ENCODE measurements at regions not wholly inside any gene's neighbourhood (a gene's known extent, or its start where the extent isn't known, plus 50 kb on each side); places are given as distances from the start of the nearest gene placed in this dataset.

DNA sequence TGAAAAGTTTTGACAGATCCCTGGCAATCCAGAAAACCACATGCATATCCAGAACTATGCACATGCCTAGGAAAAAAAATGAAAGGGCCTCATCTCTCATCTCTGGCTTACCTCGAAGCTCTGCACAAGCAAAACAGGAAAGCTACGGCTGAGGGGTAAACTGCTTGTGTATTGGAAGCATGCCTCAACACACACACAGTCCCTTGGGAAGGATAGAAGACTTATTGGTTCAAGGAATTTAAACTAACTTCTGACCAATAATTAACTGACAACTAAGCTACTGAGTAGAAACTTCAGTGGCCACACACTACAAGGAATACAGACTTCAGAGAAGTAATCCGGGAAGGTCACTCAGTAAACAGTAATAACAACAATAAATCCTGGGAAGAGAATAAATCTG, 59.9 kb upstream of the POMGNT2 start:
- no peak overlapping the region for H3K4me3 ChIP-seq (ENCODE audit: low read depth, low read length)
- H3K27me3 Mint-ChIP-seq (ENCODE audit: insufficient read depth, unreplicated experiment): peaks cover 4% of the 10 kb centered on the region
- H3K4me1 Mint-ChIP-seq (ENCODE audit: low read depth, unreplicated experiment): no peaks in the 10 kb centered on the region
- ChIA-PET CTCF (interaction anchor here (0.7 kb wide), 1 partner anchor 204 kb away, joined by 3 read pairs; no protein-coding TSS in a partner anchor), POLR2A (no interaction called here)
- DNase-seq: no peak
- TF ChIP-seq, protein P1, sequence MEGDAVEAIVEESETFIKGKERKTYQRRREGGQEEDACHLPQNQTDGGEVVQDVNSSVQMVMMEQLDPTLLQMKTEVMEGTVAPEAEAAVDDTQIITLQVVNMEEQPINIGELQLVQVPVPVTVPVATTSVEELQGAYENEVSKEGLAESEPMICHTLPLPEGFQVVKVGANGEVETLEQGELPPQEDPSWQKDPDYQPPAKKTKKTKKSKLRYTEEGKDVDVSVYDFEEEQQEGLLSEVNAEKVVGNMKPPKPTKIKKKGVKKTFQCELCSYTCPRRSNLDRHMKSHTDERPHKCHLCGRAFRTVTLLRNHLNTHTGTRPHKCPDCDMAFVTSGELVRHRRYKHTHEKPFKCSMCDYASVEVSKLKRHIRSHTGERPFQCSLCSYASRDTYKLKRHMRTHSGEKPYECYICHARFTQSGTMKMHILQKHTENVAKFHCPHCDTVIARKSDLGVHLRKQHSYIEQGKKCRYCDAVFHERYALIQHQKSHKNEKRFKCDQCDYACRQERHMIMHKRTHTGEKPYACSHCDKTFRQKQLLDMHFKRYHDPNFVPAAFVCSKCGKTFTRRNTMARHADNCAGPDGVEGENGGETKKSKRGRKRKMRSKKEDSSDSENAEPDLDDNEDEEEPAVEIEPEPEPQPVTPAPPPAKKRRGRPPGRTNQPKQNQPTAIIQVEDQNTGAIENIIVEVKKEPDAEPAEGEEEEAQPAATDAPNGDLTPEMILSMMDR (IDR thresholded peaks at IDR 0.05; ENCODE audit: insufficient read depth in 1 of 2, low read depth in 1 of 2, low read length in 1 of 2, severe bottlenecking in 1 of 2, unreplicated experiment in 1 of 2): no peak
- H3K36me3 ChIP-seq (ENCODE audit: control insufficient read depth, insufficient read depth, low read length): no peaks in the 10 kb centered on the region
- H3K9me3 ChIP-seq: 0 out of 2 replicates have a peak, but pooled peaks cover 4% of the 10 kb centered on the region
- no peak overlapping the region for H3K27ac Mint-ChIP-seq (ENCODE audit: unreplicated experiment)
- H3K36me3 Mint-ChIP-seq (ENCODE audit: insufficient read depth, unreplicated experiment): no peaks in the 10 kb centered on the region
- no peaks in the 10 kb centered on the region for H3K4me1 ChIP-seq
- intact Hi-C loops (cut with micrococcal nuclease; ENCODE audit: unreplicated experiment): no loop called here
- BruUV-seq (replicated peaks): no TSS peak
- H3K9me3 Mint-ChIP-seq (ENCODE audit: unreplicated experiment): peaks cover 9% of the 10 kb centered on the region
- no peaks in the 10 kb centered on the region for H3K27me3 ChIP-seq (replicated peaks; ENCODE audit: control insufficient read depth, insufficient read depth, low read length)
- H3K4me3 Mint-ChIP-seq (ENCODE audit: unreplicated experiment): no peak overlapping the region

DNA sequence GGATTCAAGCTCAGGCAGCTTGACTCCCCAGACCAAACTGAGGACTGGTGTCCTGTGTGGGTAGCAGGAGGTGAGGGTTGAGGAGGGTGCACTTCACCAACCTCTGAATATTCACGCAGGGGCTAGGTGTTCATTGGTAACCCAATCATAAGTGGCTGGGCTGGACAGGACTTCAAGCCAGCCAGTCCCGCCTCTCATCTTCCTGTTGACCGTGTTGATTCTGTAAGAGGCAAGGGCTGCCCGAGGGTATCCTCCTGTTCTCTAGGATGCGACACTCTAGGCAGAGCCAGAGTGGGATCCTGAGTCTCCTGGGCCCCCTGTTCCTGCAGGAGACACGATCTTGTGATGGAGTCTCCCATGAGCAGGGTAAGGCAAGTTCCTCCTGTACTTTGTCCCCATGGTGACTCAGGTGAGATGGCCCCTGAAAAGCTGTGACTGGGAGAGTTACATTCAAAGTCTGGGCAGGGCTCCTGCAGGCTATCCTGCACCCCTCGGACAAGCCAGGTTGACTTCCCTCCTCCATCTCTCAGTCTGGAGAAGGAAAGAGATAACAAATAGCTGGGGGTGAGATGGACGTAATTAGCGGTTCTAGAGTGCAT, 58.1 kb upstream of the POMGNT2 start:
- Mint-ChIP-seq H3K9me3 (ENCODE audit: unreplicated experiment) (peaks cover 9% of the 10 kb centered on the region), H3K36me3 (ENCODE audit: insufficient read depth, unreplicated experiment) (no peaks in the 10 kb centered on the region), H3K4me1 (ENCODE audit: low read depth, unreplicated experiment) (no peaks in the 10 kb centered on the region), H3K27ac (ENCODE audit: unreplicated experiment) (no peak overlapping the region), H3K27me3 (ENCODE audit: insufficient read depth, unreplicated experiment) (no peaks in the 10 kb centered on the region), H3K4me3 (ENCODE audit: unreplicated experiment) (no peak overlapping the region)
- H3K9me3 ChIP-seq: 0 out of 2 replicates have a peak, but pooled peaks cover 4% of the 10 kb centered on the region
- no peak overlapping the region for H3K4me3 ChIP-seq (ENCODE audit: low read depth, low read length)
- H3K27me3 ChIP-seq (replicated peaks; ENCODE audit: control insufficient read depth, insufficient read depth, low read length): no peaks in the 10 kb centered on the region
- no TSS peak for BruUV-seq (replicated peaks)
- no peaks in the 10 kb centered on the region for H3K36me3 ChIP-seq (ENCODE audit: control insufficient read depth, insufficient read depth, low read length)
- TF ChIP-seq, protein P1 (IDR thresholded peaks at IDR 0.05; ENCODE audit: insufficient read depth in 1 of 2, low read depth in 1 of 2, low read length in 1 of 2, severe bottlenecking in 1 of 2, unreplicated experiment in 1 of 2): no peak
- DNase-seq: no peak
- intact Hi-C loops (cut with micrococcal nuclease; ENCODE audit: unreplicated experiment): loop anchor here (2.0 kb wide), 1 partner anchor 341 kb away; no protein-coding TSS in a partner anchor
- CTCF ChIA-PET: no interaction called here
- H3K4me1 ChIP-seq: no peaks in the 10 kb centered on the region
- POLR2A ChIA-PET: no interaction called here

DNA sequence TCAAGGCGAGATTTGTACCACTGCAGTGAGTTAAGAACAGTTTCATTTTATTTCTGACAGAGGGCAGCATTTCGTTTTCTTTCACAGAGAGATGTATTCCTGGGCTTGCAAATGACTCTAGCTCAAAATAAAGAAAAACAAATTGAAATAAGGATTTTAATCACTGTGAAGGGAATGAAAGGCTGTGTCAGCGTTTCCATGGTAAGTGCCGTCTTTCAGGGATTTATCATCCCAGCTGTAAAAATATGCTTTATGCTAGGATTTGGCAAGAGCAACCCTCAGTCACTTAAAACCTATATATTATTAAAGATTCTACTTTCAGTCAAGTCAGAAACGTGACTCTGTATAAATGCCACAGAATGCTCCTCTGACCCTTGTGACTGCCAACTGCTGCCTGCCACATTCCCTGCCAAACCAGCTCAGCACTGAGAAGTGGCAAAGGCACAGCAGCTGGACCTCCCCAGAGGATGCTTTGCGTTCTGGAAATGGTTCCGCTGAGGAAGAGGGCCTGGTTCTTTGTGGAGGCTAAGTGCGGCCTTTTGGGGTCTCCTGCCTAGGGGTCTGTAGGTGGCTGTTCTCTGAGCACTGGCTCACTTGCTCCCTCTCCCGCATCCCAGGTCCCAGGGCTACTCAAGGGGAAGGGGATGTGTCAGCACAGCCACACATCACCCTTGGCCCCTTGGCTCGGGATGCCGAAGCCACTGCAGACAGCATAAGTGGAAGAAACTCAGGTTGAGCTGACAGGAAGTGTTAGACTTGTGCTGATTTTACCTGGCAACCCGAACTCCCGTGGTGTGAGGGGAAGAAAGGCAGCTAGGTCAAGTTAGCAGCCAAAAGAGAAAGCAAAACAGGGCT, 56.6 kb upstream of the POMGNT2 start:
- intact Hi-C loops (cut with micrococcal nuclease; ENCODE audit: unreplicated experiment): loop anchor here (1.0 to 2.0 kb wide), 2 partner anchors 216 to 342 kb away; no protein-coding TSS in a partner anchor
- Mint-ChIP-seq H3K36me3 (ENCODE audit: insufficient read depth, unreplicated experiment) (no peaks in the 10 kb centered on the region), H3K4me3 (ENCODE audit: unreplicated experiment) (no peak overlapping the region), H3K27me3 (ENCODE audit: insufficient read depth, unreplicated experiment) (peaks cover 3% of the 10 kb centered on the region), H3K4me1 (ENCODE audit: low read depth, unreplicated experiment) (no peaks in the 10 kb centered on the region), H3K27ac (ENCODE audit: unreplicated experiment) (no peak overlapping the region), H3K9me3 (ENCODE audit: unreplicated experiment) (peaks cover 9% of the 10 kb centered on the region)
- Histone ChIP-seq H3K36me3 (ENCODE audit: control insufficient read depth, insufficient read depth, low read length) (no peaks in the 10 kb centered on the region), H3K9me3 (0 out of 2 replicates have a peak, but pooled peaks cover 4% of the 10 kb centered on the region), H3K4me3 (ENCODE audit: low read depth, low read length) (no peak overlapping the region), H3K4me1 (no peaks in the 10 kb centered on the region), H3K27me3 (replicated peaks; ENCODE audit: control insufficient read depth, insufficient read depth, low read length) (no peaks in the 10 kb centered on the region)
- no TSS peak for BruUV-seq (replicated peaks)
- ChIA-PET POLR2A (no interaction called here), CTCF (interaction anchor here (0.9 to 1.0 kb wide), 4 partner anchors 201 to 341 kb away, joined by 3 to 7 read pairs (median 4); no protein-coding TSS in a partner anchor)
- TF ChIP-seq, protein P1 (IDR thresholded peaks at IDR 0.05; ENCODE audit: insufficient read depth in 1 of 2, low read depth in 1 of 2, low read length in 1 of 2, severe bottlenecking in 1 of 2, unreplicated experiment in 1 of 2): peak in 1 of 2 experiments; percentile 48
- DNase-seq: no peak
